Astrocyte (in vitro differentiated cells and primary cell): ENCODE measurements at regions not wholly inside any gene's neighbourhood (a gene's known extent, or its start where the extent isn't known, plus 50 kb on each side); places are given as distances from the start of the nearest gene placed in this dataset.
A peak's percentile ranks its signal among the peaks of the same experiment; 100 is the strongest.

Experiments used
- DNase-seq: peaks from one replicate; pipeline ENCODE4 v3.0.0-alpha.2; 2010; ENCODE audit warnings: low read depth
- FAIRE-seq: peaks from 2 replicates; lab custom pipeline; 2011; peaks lifted over from hg19 to GRCh38; lab: Jason Lieb, UNC
- H2AFZ ChIP-seq: 2 replicates; pipeline ENCODE4 v1.6.0; 2012; ENCODE audit warnings: low read depth, low read length, inconsistent platforms
- H3K27ac ChIP-seq: 2 replicates; pipeline ENCODE4 v1.5.1; 2011; ENCODE audit warnings: low read depth, low read length, inconsistent platforms
- H3K27me3 ChIP-seq: 2 replicates; pipeline ENCODE4 v1.6.0; 2011; ENCODE audit warnings: low read length, inconsistent platforms; ENCODE audit not compliant: insufficient read depth
- H3K36me3 ChIP-seq: 2 replicates; pipeline ENCODE4 v1.5.1; 2011; ENCODE audit warnings: low read length, inconsistent platforms; ENCODE audit not compliant: insufficient read depth
- H3K4me1 ChIP-seq: 2 replicates; pipeline ENCODE4 v1.5.1; 2011; ENCODE audit warnings: low read length, inconsistent platforms; ENCODE audit not compliant: insufficient read depth
- H3K4me2 ChIP-seq: 2 replicates; pipeline ENCODE4 v1.6.0; 2012; ENCODE audit warnings: low read length, inconsistent platforms
- H3K4me3 ChIP-seq: 2 replicates; pipeline ENCODE4 v1.5.1; 2011; ENCODE audit warnings: low read depth, mild to moderate bottlenecking, low read length, inconsistent platforms; ENCODE audit not compliant: insufficient read depth
- H3K79me2 ChIP-seq: 2 replicates; pipeline ENCODE4 v1.6.0; 2012; ENCODE audit warnings: mild to moderate bottlenecking, low read length, inconsistent platforms; ENCODE audit not compliant: insufficient read depth
- H3K9ac ChIP-seq: 2 replicates; pipeline ENCODE4 v1.6.0; 2012; ENCODE audit warnings: mild to moderate bottlenecking, low read length, inconsistent platforms
- H3K9me3 ChIP-seq: 2 replicates; pipeline ENCODE4 v1.5.1; 2012; ENCODE audit warnings: low read depth, mild to moderate bottlenecking, low read length, inconsistent platforms; ENCODE audit not compliant: insufficient read depth
- H4K20me1 ChIP-seq: 2 replicates; pipeline ENCODE4 v1.6.0; 2012; ENCODE audit warnings: low read length, inconsistent platforms; ENCODE audit not compliant: insufficient read depth
- H3K27ac Mint-ChIP-seq: one replicate; pipeline ENCODE4 v1.8.0; 2021; ENCODE audit warnings: mild to moderate bottlenecking, mixed read lengths; ENCODE audit not compliant: unreplicated experiment
- H3K27me3 Mint-ChIP-seq: one replicate; pipeline ENCODE4 v1.8.0; 2021; ENCODE audit warnings: low read depth, mixed read lengths; ENCODE audit not compliant: unreplicated experiment
- H3K36me3 Mint-ChIP-seq: one replicate; pipeline ENCODE4 v1.8.0; 2021; ENCODE audit warnings: low read depth, mixed read lengths; ENCODE audit not compliant: unreplicated experiment
- H3K4me1 Mint-ChIP-seq: one replicate; pipeline ENCODE4 v1.8.0; 2021; ENCODE audit warnings: low read depth, mixed read lengths; ENCODE audit not compliant: unreplicated experiment
- H3K4me3 Mint-ChIP-seq: one replicate; pipeline ENCODE4 v1.8.0; 2021; ENCODE audit warnings: mild to moderate bottlenecking, moderate library complexity, mixed read lengths; ENCODE audit not compliant: unreplicated experiment
- H3K9me3 Mint-ChIP-seq: one replicate; pipeline ENCODE4 v1.8.0; 2021; ENCODE audit warnings: mild to moderate bottlenecking, mixed read lengths; ENCODE audit not compliant: unreplicated experiment
- EZH2 ChIP-seq: IDR thresholded peaks from 2 replicates; pipeline ENCODE4 v1.6.1; 2012; ENCODE audit warnings: mild to moderate bottlenecking, low read length, inconsistent platforms; ENCODE audit not compliant: insufficient read depth
- TF ChIP-seq, protein P1 (sequence below): IDR thresholded peaks from 2 replicates; pipeline ENCODE4 v1.5.1; 2011; ENCODE audit warnings: low read depth, mild to moderate bottlenecking, inconsistent platforms, low read length, moderate library complexity; ENCODE audit not compliant: insufficient read depth

DNA sequence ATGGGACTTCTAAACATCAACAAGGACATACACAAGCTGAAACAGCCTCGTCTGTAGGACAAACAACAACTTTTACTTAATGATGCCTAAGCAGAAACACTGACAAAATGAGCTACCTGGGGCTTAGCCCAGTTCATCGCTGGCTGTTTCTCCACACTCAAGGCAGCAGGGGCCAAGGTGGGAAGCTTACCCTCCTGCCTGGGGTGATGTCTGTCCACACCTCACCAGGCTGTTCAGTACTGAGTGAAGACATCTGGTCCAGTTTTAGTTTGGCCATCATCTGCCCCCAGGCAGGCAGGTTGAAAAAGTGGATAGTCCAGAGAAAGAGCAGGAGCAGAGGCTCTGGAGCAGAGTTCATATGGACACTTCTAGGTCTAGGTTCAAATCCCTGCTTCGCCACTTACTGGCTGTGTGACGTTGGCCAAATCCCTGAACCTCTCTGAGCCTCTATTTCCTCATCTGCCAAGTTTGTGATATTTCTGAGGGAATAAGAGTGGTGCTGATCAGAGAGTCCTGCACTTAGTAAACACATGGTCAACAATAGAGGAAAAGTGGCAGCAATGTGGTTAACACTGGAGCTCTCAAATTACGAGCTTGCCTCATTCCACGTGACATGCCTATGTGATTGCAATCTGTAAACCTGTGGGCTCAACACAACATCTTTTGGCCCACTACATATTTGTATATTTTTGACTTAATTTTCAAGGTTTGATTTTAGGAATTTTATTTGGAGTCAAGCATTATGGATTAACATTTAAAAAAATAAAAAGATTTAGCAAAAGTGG lies 720.1 kb upstream of the TMEM132C start:
- Histone ChIP-seq H4K20me1 (no peaks in the 10 kb centered on the region), H3K4me1 (peaks cover 23% of the 10 kb centered on the region), H3K27me3 (no peaks in the 10 kb centered on the region), H3K4me2 (no peak overlapping the region), H3K27ac (no peak overlapping the region), H3K4me3 (no peak overlapping the region), H3K9ac (no peak overlapping the region), H3K36me3 (no peaks in the 10 kb centered on the region), H2AFZ (no peak overlapping the region), H3K9me3 (no peaks in the 10 kb centered on the region), H3K79me2 (no peaks in the 10 kb centered on the region)
- Mint-ChIP-seq H3K4me1 (no peaks in the 10 kb centered on the region), H3K4me3 (no peak overlapping the region), H3K27me3 (no peaks in the 10 kb centered on the region), H3K9me3 (no peaks in the 10 kb centered on the region), H3K27ac (no peak overlapping the region), H3K36me3 (no peaks in the 10 kb centered on the region)
- TF ChIP-seq, protein P1, sequence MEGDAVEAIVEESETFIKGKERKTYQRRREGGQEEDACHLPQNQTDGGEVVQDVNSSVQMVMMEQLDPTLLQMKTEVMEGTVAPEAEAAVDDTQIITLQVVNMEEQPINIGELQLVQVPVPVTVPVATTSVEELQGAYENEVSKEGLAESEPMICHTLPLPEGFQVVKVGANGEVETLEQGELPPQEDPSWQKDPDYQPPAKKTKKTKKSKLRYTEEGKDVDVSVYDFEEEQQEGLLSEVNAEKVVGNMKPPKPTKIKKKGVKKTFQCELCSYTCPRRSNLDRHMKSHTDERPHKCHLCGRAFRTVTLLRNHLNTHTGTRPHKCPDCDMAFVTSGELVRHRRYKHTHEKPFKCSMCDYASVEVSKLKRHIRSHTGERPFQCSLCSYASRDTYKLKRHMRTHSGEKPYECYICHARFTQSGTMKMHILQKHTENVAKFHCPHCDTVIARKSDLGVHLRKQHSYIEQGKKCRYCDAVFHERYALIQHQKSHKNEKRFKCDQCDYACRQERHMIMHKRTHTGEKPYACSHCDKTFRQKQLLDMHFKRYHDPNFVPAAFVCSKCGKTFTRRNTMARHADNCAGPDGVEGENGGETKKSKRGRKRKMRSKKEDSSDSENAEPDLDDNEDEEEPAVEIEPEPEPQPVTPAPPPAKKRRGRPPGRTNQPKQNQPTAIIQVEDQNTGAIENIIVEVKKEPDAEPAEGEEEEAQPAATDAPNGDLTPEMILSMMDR = no peak
- no peak for TF ChIP-seq EZH2
- FAIRE-seq (no peak), DNase-seq (peak; percentile 23)

DNA sequence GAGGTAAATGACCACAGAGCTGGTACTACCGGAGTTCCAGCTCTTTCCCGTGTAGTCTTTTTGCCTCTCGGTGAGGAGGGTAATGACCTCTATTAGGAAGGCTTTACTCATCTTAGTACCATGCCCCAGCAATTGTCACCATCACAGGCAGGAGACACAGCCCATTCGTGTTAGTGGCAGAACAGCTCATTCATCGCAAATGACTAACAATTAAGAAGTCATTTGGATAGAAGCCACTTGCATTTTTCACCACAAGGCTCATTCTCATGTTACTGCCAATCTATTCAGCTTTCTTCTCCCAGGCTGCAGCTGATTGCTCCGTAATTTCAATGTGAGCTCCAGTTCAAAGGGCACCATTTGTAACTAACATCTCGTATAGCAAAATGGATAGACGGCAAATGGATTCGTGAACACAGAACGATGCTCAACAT lies 718.8 kb upstream of the TMEM132C start:
- no peaks in the 10 kb centered on the region for H3K36me3 ChIP-seq
- peak overlapping the region; percentile 29 for H3K4me2 ChIP-seq
- H3K4me3 ChIP-seq = no peak overlapping the region
- peak; percentile 93 for DNase-seq
- H3K27me3 ChIP-seq = no peaks in the 10 kb centered on the region
- TF ChIP-seq, protein P1 = no peak
- no peak for TF ChIP-seq EZH2
- no peaks in the 10 kb centered on the region for H3K27me3 Mint-ChIP-seq
- H3K27ac ChIP-seq = peak overlapping the region; percentile 65
- no peaks in the 10 kb centered on the region for H3K4me1 Mint-ChIP-seq
- H3K4me1 ChIP-seq = peaks cover 23% of the 10 kb centered on the region
- H3K9me3 Mint-ChIP-seq = peaks cover 2% of the 10 kb centered on the region
- no peak overlapping the region for H3K4me3 Mint-ChIP-seq
- no peak overlapping the region for H3K27ac Mint-ChIP-seq
- H3K36me3 Mint-ChIP-seq = no peaks in the 10 kb centered on the region
- FAIRE-seq = peak; percentile 96
- peak overlapping the region; percentile 57 for H2AFZ ChIP-seq
- H3K9me3 ChIP-seq = no peaks in the 10 kb centered on the region
- H3K9ac ChIP-seq = peak overlapping the region; percentile 55
- H3K79me2 ChIP-seq = no peaks in the 10 kb centered on the region
- H4K20me1 ChIP-seq = no peaks in the 10 kb centered on the region

DNA sequence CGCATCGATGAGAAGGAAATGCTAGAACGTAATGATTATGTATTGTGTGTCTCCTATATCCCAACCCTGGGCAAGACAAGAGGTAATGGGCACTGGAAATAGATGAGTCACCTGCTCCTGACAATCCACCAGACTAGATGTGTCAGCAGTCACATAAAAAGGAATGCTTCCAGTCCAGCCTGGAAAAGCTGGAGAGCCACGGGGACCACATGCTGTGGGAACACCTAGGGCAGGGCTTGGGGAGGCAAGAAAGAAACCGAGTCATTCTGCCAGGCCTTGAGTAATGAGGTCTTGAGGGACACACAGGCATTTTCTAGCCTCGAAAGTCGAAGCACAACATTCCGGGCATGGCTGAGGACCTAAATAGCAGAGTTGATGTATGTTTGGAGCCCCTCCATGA lies 716.7 kb upstream of the TMEM132C start:
- no peak for TF ChIP-seq EZH2
- TF ChIP-seq, protein P1 = no peak
- H3K9me3 Mint-ChIP-seq = peaks cover 2% of the 10 kb centered on the region
- no peaks in the 10 kb centered on the region for H3K36me3 Mint-ChIP-seq
- Histone ChIP-seq H3K4me3 (no peak overlapping the region), H3K79me2 (no peaks in the 10 kb centered on the region), H3K9me3 (no peaks in the 10 kb centered on the region), H3K27me3 (no peaks in the 10 kb centered on the region), H3K4me2 (peak overlapping the region; percentile 29), H2AFZ (peak overlapping the region; percentile 7), H3K27ac (peak overlapping the region; percentile 60), H4K20me1 (no peaks in the 10 kb centered on the region), H3K9ac (peak overlapping the region; percentile 21), H3K36me3 (no peaks in the 10 kb centered on the region), H3K4me1 (peaks cover 23% of the 10 kb centered on the region)
- no peaks in the 10 kb centered on the region for H3K4me1 Mint-ChIP-seq
- H3K27me3 Mint-ChIP-seq = no peaks in the 10 kb centered on the region
- DNase-seq (peak; percentile 91), FAIRE-seq (peak; percentile 81)
- H3K27ac Mint-ChIP-seq = no peak overlapping the region
- H3K4me3 Mint-ChIP-seq = no peak overlapping the region
